LoVo (cell line): ENCODE measurements at regions not wholly inside any gene's neighbourhood (a gene's known extent, or its start where the extent isn't known, plus 50 kb on each side); places are given as distances from the start of the nearest gene placed in this dataset.

ENCODE experiments used
- DNase-seq: peaks from one replicate; pipeline ENCODE4 v3.0.0-alpha.2; 2016; ENCODE audit warnings: low spot score

DNA sequence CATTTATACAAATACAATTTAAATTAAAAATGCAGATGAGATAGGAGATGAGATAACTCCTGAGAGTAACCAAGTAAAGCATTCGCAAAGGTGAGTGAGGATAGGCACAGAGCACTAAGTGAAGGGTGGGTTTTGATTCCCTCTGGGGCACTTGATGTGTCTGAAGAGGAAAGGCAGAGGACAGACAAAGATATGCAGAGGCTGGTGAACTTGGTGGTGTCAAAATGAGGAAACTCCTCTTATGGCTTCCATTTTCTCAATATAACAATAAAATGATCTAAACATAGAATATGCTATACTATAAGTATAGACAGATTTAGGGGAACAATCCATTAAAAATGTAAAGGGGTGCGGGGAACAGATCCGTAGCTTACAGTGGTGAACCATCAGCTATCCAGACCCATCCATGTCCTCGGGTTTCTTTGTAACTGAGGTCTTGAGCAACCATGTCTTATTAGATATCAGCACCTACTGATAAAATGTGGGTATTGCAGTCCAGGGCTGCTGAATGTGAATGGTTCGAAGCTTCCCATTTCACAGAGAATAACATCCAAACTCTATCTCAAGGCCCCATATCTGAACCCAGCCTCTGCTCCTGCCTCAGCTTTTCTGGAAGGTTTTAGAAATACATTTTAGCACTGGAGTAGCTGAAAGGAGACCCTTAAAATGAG is 73.9 kb upstream of the SLC10A2 start:
- no peak for DNase-seq

DNA sequence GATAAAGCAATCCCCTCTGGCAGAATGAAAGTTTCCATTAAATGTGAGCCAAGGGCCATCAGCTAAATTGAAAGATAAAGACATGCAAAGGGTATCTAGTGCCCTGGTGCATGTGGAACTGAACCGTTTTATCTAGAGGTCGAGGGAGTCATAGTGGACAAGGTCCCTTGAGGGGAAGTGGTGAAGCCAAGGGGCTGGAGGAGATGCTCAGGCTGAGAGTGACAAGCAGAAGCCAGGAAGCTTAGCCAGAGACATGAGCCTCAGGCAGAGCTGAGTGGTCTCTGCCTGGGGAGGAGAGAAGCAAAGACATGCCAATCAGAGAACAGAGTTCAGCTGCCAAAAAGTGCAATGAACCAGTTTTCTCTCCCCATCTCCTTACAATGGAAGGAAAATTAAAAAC is 68.1 kb upstream of the SLC10A2 start:
- no peak for DNase-seq

DNA sequence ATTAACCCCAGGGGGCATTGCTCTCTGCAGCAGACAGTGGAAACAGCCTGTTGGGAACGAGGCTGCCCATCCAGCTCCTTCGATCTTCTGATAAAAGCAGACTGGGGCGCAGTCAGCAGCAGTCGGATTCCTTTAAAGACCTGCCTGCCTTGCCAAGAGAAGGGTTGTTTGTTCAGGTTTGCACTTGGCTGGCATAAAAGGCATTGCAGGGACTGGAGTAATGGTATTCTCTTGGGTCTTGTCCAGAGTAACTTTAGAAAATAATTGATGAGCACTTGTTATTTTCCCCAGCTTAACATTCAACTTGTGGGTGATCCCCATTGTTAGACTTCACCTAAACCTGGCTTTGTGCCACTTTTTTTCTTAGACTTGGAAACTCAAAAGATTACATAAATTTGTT is 67.3 kb upstream of the SLC10A2 start:
- DNase-seq: no peak

DNA sequence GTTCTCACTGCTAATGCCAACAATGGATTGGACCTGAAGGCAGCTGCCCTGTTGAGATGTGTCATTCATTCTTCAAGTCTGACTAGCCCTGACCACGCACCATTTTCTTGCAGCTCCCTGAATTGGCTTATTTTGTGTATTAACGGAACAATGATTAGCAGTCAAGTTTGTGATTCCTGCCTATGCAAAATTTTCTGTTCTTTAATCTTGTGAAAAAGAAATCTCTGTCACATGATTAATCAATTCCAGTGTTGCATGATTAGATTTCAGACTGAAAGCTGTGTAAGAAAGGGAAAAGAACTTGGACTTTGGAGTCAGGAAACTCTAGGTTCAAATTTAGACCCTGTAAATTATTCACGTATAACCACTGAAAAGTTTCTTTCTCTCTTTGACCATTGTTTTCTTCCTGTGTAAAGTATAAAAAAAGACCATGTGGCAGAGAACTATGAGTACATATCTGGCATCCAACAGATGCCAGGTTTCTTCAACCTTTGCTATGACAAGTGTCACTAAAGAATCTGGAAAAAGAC is 64.5 kb upstream of the SLC10A2 start:
- DNase-seq: no peak

DNA sequence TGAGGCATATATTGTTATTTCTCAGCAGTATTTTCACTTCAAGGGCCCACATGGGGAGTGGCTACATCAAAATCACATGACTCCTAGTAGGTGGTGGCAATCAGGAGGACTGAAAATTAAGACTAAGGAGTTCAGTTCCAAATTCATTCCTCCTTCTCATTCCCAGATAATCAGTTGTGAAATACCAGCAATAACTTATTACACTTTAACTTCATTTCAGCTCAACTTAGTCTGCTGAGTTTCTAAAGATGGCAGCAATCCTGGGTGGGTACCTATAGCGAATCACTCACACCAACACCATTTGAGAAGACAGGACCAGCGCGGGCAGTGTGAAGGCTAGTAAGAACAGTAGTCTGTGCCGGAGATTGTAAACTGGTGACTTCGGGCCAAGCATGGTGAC is 63.9 kb upstream of the SLC10A2 start:
- DNase-seq: no peak
